ENCODE measurements at regions not wholly inside any gene's neighbourhood (a gene's known extent, or its start where the extent isn't known, plus 50 kb on each side); places are given as distances from the start of the nearest gene placed in this dataset.

DNA sequence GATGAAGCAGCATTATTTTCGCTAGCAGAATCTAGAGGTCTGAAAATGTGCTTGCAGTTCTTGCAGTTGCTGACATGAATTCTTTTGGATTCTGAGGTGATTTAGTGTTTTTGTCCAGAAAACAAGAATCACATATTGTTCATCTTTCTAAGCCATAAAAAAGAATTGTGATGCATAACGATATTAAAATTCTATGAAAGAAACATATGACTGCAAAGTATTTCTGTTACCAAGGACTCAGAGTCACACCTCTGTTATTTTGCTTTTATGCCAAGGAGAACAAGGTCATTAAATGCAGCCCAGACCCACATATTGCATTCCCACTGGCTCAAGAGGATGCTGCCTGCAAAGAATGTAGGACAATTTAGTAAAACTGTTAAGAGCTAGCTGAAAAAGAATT, 299.8 kb upstream of the GPR149 start:
- no peaks in the 10 kb centered on the region for H3K9me3 ChIP-seq
- peaks cover 12 to 14% of the 10 kb centered on the region in 2 donors for H3K4me1 ChIP-seq
- H3K36me3 ChIP-seq, result no peaks in the 10 kb centered on the region
- H3K4me3 ChIP-seq (replicated peaks in 1 of 3), result no peak overlapping the region
- TF ChIP-seq CTCF (IDR thresholded peaks at IDR 0.05), result no peak
- TF ChIP-seq POLR2A (IDR thresholded peaks at IDR 0.05), result no peak
- no peak overlapping the region for H3K27ac ChIP-seq
- no peaks in the 10 kb centered on the region for H3K27me3 ChIP-seq
- no peak for DNase-seq
- WGBS, 2 donors, result 65 to 68% methylated on average over 2 of the region's 2 CpGs
- intact Hi-C loops (cut with DNase I), result no loop called here

GRCh38 chr3:154728285-154728684, 298.3 kb upstream of the GPR149 start:
- Histone ChIP-seq H3K36me3 (no peaks in the 10 kb centered on the region), H3K4me1 (peaks cover 12 to 14% of the 10 kb centered on the region in 2 donors), H3K9me3 (no peaks in the 10 kb centered on the region), H3K27me3 (no peaks in the 10 kb centered on the region), H3K4me3 (replicated peaks in 1 of 3) (no peak overlapping the region), H3K27ac (no peak overlapping the region)
- no peak for DNase-seq
- 91 to 93% methylated on average over 1 of the region's 1 CpG for WGBS, 2 donors
- intact Hi-C loops (cut with DNase I), result no loop called here
- no peak for TF ChIP-seq CTCF (IDR thresholded peaks at IDR 0.05)
- no peak for TF ChIP-seq POLR2A (IDR thresholded peaks at IDR 0.05)

- 93 to 97% methylated on average over 1 of the region's 1 CpG for WGBS, 2 donors
- Histone ChIP-seq H3K9me3 (no peaks in the 10 kb centered on the region), H3K27ac (no peak overlapping the region), H3K27me3 (no peaks in the 10 kb centered on the region), H3K36me3 (no peaks in the 10 kb centered on the region), H3K4me1 (no peaks in the 10 kb centered on the region), H3K4me3 (replicated peaks in 1 of 3) (no peak overlapping the region)
- no peak for DNase-seq
- intact Hi-C loops (cut with DNase I), result no loop called here
- TF ChIP-seq CTCF (IDR thresholded peaks at IDR 0.05), result no peak
- no peak for TF ChIP-seq POLR2A (IDR thresholded peaks at IDR 0.05)
Measured at GRCh38 chr3:154720921-154721320, 290.9 kb upstream of the GPR149 start.

GRCh38 chr3:154718053-154718452, 288.1 kb upstream of the GPR149 start:
- no peaks in the 10 kb centered on the region for H3K9me3 ChIP-seq
- no peak overlapping the region for H3K4me3 ChIP-seq (replicated peaks in 1 of 3)
- 76 to 84% methylated on average over 1 of the region's 1 CpG for WGBS, 2 donors
- no peaks in the 10 kb centered on the region for H3K36me3 ChIP-seq
- no peak overlapping the region for H3K27ac ChIP-seq
- H3K27me3 ChIP-seq, result no peaks in the 10 kb centered on the region
- intact Hi-C loops (cut with DNase I), result no loop called here
- no peak for DNase-seq
- no peak for TF ChIP-seq POLR2A (IDR thresholded peaks at IDR 0.05)
- no peak for TF ChIP-seq CTCF (IDR thresholded peaks at IDR 0.05)
- no peaks in the 10 kb centered on the region for H3K4me1 ChIP-seq

GRCh38 chr3:154716170-154716569, 286.2 kb upstream of the GPR149 start:
- no peaks in the 10 kb centered on the region for H3K27me3 ChIP-seq
- DNase-seq, result no peak
- no peaks in the 10 kb centered on the region for H3K36me3 ChIP-seq
- no peak overlapping the region for H3K27ac ChIP-seq
- 77 to 86% methylated on average over 3 of the region's 3 CpGs for whole genome bisulfite sequencing, 2 donors
- H3K4me3 ChIP-seq (replicated peaks in 1 of 3), result no peak overlapping the region
- H3K4me1 ChIP-seq, result no peaks in the 10 kb centered on the region
- no peaks in the 10 kb centered on the region for H3K9me3 ChIP-seq
- intact Hi-C loops (cut with DNase I), result no loop called here
- TF ChIP-seq CTCF (IDR thresholded peaks at IDR 0.05) (no peak), POLR2A (IDR thresholded peaks at IDR 0.05) (no peak)

All from thyroid gland (tissue), 4 donors.